ENCODE measurements at regions not wholly inside any gene's neighbourhood (a gene's known extent, or its start where the extent isn't known, plus 50 kb on each side); places are given as distances from the start of the nearest gene placed in this dataset.

- Histone ChIP-seq H3K36me3 (no peaks in the 10 kb centered on the region), H3K4me1 (no peaks in the 10 kb centered on the region), H3K9me3 (no peaks in the 10 kb centered on the region), H3K27ac (no peak overlapping the region), H3K4me3 (no peak overlapping the region), H3K27me3 (no peaks in the 10 kb centered on the region)
- DNase-seq (ENCODE audit: low spot score in 2 of 2): no peak
- TF ChIP-seq CTCF (IDR thresholded peaks at IDR 0.05): no peak
- intact Hi-C loops (cut with DNase I): no loop called here
These were observed 235.9 kb upstream of the LRATD1 start for GRCh38 chr2:14396533-14397083.

GRCh38 chr2:14398641-14399040, 233.9 kb upstream of the LRATD1 start:
- TF ChIP-seq CTCF (IDR thresholded peaks at IDR 0.05): no peak
- intact Hi-C loops (cut with DNase I): no loop called here
- Histone ChIP-seq H3K27ac (no peak overlapping the region), H3K27me3 (no peaks in the 10 kb centered on the region), H3K9me3 (no peaks in the 10 kb centered on the region), H3K4me1 (no peaks in the 10 kb centered on the region), H3K4me3 (no peak overlapping the region), H3K36me3 (no peaks in the 10 kb centered on the region)
- DNase-seq (ENCODE audit: low spot score in 2 of 2): no peak

- no peaks in the 10 kb centered on the region for H3K27me3 ChIP-seq
- no peak for TF ChIP-seq CTCF (IDR thresholded peaks at IDR 0.05)
- no peak for DNase-seq (ENCODE audit: low spot score in 2 of 2)
- H3K27ac ChIP-seq: no peak overlapping the region
- H3K36me3 ChIP-seq: no peaks in the 10 kb centered on the region
- intact Hi-C loops (cut with DNase I): no loop called here
- no peaks in the 10 kb centered on the region for H3K9me3 ChIP-seq
- H3K4me1 ChIP-seq: no peaks in the 10 kb centered on the region
- H3K4me3 ChIP-seq: no peak overlapping the region
These were observed 230.6 kb upstream of the LRATD1 start for GRCh38 chr2:14401873-14402272.

GRCh38 chr2:14408695-14409094, 223.8 kb upstream of the LRATD1 start:
- Histone ChIP-seq H3K27me3 (no peaks in the 10 kb centered on the region), H3K27ac (no peak overlapping the region), H3K36me3 (no peaks in the 10 kb centered on the region), H3K9me3 (no peaks in the 10 kb centered on the region), H3K4me1 (no peaks in the 10 kb centered on the region), H3K4me3 (no peak overlapping the region)
- no peak for DNase-seq (ENCODE audit: low spot score in 2 of 2)
- intact Hi-C loops (cut with DNase I): no loop called here
- no peak for TF ChIP-seq CTCF (IDR thresholded peaks at IDR 0.05)

- Histone ChIP-seq H3K27ac (no peak overlapping the region), H3K36me3 (no peaks in the 10 kb centered on the region), H3K4me3 (no peak overlapping the region), H3K4me1 (no peaks in the 10 kb centered on the region), H3K27me3 (no peaks in the 10 kb centered on the region), H3K9me3 (no peaks in the 10 kb centered on the region)
- intact Hi-C loops (cut with DNase I): no loop called here
- TF ChIP-seq CTCF (IDR thresholded peaks at IDR 0.05): no peak
- no peak for DNase-seq (ENCODE audit: low spot score in 2 of 2)
These were observed 215.0 kb upstream of the LRATD1 start for GRCh38 chr2:14417551-14417950.

- Histone ChIP-seq H3K36me3 (no peaks in the 10 kb centered on the region), H3K27ac (no peak overlapping the region)
- intact Hi-C loops (cut with DNase I): no loop called here
These were observed 214.4 kb upstream of the LRATD1 start for GRCh38 chr2:14418115-14418514.

More at GRCh38 chr2:14418115-14418514, 214.4 kb upstream of the LRATD1 start:
- no peak for TF ChIP-seq CTCF (IDR thresholded peaks at IDR 0.05)
- Histone ChIP-seq H3K4me1 (no peaks in the 10 kb centered on the region), H3K9me3 (no peaks in the 10 kb centered on the region), H3K4me3 (no peak overlapping the region), H3K27me3 (no peaks in the 10 kb centered on the region)
- no peak for DNase-seq (ENCODE audit: low spot score in 2 of 2)
